ENCODE measurements at regions not wholly inside any gene's neighbourhood (a gene's known extent, or its start where the extent isn't known, plus 50 kb on each side); places are given as distances from the start of the nearest gene placed in this dataset.

DNA sequence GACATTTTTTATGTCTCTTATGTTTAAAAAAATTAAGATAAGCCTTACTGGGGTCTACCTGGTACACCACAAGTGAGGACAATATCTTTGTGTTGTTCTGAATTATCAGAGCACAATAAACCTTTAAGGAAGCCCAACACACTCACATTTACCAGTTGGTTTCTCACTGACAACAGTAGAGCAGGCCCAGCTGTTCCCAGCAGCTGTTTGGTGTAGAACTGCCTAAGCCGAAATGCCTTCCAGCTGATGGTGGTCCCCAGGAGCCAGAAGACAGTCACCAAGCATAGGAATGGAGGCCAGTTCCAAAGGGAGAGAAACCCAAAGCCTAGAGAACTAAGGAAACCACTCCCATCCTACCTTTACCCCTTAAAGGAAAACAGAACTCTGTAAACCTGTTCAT is 428.6 kb upstream of the CAMK1G start (continued):
- TF ChIP-seq, protein P1, sequence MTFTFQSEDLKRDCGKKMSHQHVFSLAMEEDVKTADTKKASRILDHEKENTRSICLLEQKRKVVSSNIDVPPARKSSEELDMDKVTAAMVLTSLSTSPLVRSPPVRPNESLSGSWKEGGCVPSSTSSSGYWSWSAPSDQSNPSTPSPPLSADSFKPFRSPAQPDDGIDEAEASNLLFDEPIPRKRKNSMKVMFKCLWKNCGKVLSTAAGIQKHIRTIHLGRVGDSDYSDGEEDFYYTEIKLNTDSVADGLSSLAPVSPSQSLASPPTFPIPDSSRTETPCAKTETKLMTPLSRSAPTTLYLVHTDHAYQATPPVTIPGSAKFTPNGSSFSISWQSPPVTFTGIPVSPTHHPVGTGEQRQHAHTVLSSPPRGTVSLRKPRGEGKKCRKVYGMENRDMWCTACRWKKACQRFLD (tag by site-specific recombination; IDR thresholded peaks at IDR 0.05): no peak
- no peak for TF ChIP-seq ZNF341 (tag by site-specific recombination; IDR thresholded peaks at IDR 0.05; ENCODE audit: low read depth)
- TF ChIP-seq, protein P2, sequence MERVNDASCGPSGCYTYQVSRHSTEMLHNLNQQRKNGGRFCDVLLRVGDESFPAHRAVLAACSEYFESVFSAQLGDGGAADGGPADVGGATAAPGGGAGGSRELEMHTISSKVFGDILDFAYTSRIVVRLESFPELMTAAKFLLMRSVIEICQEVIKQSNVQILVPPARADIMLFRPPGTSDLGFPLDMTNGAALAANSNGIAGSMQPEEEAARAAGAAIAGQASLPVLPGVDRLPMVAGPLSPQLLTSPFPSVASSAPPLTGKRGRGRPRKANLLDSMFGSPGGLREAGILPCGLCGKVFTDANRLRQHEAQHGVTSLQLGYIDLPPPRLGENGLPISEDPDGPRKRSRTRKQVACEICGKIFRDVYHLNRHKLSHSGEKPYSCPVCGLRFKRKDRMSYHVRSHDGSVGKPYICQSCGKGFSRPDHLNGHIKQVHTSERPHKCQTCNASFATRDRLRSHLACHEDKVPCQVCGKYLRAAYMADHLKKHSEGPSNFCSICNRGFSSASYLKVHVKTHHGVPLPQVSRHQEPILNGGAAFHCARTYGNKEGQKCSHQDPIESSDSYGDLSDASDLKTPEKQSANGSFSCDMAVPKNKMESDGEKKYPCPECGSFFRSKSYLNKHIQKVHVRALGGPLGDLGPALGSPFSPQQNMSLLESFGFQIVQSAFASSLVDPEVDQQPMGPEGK (tag by site-specific recombination; IDR thresholded peaks at IDR 0.05): no peak

DNA sequence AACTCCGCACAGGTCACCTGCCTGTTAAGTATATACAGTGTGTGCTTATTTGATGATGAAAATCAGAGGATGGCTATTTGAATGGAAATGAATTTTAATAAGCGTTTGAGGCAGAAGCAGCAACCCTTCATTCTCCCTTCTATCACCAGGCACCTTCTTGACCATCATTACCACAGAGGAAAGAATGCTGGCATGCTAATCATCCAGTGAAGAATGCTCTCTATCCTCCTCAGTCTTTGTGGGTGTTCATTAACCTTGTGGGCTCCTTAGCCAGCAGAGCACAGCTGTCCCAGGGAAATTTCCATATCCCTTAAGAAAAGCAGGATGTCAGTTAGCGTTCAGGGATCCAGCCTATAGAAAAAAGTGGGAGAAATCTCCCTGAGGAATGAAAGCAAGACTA is 428.0 kb upstream of the CAMK1G start:
- H3K36me3 ChIP-seq (ENCODE audit: control insufficient read depth in 2 of 2, insufficient read depth in 1 of 2, low read length in 2 of 2): no peaks in the 10 kb centered on the region
- TF ChIP-seq ZNF561 (tag by site-specific recombination; IDR thresholded peaks at IDR 0.05; ENCODE audit: borderline replicate concordance): no peak
- no peak overlapping the region for H3K4me3 ChIP-seq (ENCODE audit: low read depth, low read length)
- H3K9me3 ChIP-seq (ENCODE audit: control insufficient read depth, insufficient read depth, low read depth, low read length): no peaks in the 10 kb centered on the region
- ChIA-PET CTCF (interaction anchor here (0.6 kb wide), 1 partner anchor 47 kb away, joined by 3 read pairs; no protein-coding TSS in a partner anchor), POLR2A (no interaction called here)
- no peak overlapping the region for H3K27ac ChIP-seq (ENCODE audit: extremely low read depth, low read depth, low read length)
- 0 out of 2 replicates have a peak, but pooled peaks cover 2% of the 10 kb centered on the region for H3K4me1 ChIP-seq (ENCODE audit: control insufficient read depth, insufficient read depth, low read length)

DNA sequence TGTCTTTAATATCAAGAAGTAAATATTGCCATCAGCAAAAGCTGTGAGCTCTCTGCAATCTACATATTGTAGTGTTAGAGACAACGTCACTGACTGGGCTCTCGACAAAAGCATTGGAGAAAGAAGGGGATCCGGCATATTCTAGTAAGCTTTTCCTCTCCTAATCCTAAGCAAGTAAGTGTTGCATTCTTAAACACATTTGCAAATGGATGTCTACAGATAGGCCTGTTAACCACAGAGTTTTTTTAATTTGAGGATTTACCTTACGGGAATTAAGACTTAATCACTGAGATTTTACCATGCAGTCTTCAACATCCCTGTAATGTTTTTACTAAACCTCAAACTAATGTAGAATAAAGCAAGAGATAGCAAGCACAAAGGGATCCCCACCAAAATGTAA is 426.5 kb upstream of the CAMK1G start:
- Histone ChIP-seq H3K36me3 (ENCODE audit: control insufficient read depth in 2 of 2, insufficient read depth in 1 of 2, low read length in 2 of 2) (no peaks in the 10 kb centered on the region), H3K4me1 (ENCODE audit: control insufficient read depth, insufficient read depth, low read length) (0 out of 2 replicates have a peak, but pooled peaks cover 2% of the 10 kb centered on the region), H3K4me3 (ENCODE audit: low read depth, low read length) (no peak overlapping the region), H3K27ac (ENCODE audit: extremely low read depth, low read depth, low read length) (no peak overlapping the region), H3K9me3 (ENCODE audit: control insufficient read depth, insufficient read depth, low read depth, low read length) (no peaks in the 10 kb centered on the region)
- POLR2A ChIA-PET: no interaction called here
- TF ChIP-seq ZSCAN16 (tag by site-specific recombination; IDR thresholded peaks at IDR 0.05) (no peak), ZBTB21 (tag by site-specific recombination; IDR thresholded peaks at IDR 0.05) (no peak), OVOL3 (tag by site-specific recombination; IDR thresholded peaks at IDR 0.05) (no peak), ZNF335 (tag by site-specific recombination; conservative IDR thresholded peaks at IDR 0.05) (no peak), ZFP37 (tag by site-specific recombination; IDR thresholded peaks at IDR 0.05) (no peak), ZNF114 (tag by site-specific recombination; IDR thresholded peaks at IDR 0.05) (no peak), ZNF843 (tag by site-specific recombination; IDR thresholded peaks at IDR 0.05) (no peak), ZNF677 (tag by site-specific recombination; IDR thresholded peaks at IDR 0.05) (no peak), ZNF394 (tag by site-specific recombination; IDR thresholded peaks at IDR 0.05; ENCODE audit: borderline replicate concordance) (no peak)
- TF ChIP-seq, protein P3, sequence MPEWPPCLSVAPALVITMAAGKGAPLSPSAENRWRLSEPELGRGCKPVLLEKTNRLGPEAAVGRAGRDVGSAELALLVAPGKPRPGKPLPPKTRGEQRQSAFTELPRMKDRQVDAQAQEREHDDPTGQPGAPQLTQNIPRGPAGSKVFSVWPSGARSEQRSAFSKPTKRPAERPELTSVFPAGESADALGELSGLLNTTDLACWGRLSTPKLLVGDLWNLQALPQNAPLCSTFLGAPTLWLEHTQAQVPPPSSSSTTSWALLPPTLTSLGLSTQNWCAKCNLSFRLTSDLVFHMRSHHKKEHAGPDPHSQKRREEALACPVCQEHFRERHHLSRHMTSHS (tag by site-specific recombination; IDR thresholded peaks at IDR 0.05): no peak
- TF ChIP-seq, protein P4, sequence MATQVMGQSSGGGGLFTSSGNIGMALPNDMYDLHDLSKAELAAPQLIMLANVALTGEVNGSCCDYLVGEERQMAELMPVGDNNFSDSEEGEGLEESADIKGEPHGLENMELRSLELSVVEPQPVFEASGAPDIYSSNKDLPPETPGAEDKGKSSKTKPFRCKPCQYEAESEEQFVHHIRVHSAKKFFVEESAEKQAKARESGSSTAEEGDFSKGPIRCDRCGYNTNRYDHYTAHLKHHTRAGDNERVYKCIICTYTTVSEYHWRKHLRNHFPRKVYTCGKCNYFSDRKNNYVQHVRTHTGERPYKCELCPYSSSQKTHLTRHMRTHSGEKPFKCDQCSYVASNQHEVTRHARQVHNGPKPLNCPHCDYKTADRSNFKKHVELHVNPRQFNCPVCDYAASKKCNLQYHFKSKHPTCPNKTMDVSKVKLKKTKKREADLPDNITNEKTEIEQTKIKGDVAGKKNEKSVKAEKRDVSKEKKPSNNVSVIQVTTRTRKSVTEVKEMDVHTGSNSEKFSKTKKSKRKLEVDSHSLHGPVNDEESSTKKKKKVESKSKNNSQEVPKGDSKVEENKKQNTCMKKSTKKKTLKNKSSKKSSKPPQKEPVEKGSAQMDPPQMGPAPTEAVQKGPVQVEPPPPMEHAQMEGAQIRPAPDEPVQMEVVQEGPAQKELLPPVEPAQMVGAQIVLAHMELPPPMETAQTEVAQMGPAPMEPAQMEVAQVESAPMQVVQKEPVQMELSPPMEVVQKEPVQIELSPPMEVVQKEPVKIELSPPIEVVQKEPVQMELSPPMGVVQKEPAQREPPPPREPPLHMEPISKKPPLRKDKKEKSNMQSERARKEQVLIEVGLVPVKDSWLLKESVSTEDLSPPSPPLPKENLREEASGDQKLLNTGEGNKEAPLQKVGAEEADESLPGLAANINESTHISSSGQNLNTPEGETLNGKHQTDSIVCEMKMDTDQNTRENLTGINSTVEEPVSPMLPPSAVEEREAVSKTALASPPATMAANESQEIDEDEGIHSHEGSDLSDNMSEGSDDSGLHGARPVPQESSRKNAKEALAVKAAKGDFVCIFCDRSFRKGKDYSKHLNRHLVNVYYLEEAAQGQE (tag by site-specific recombination; IDR thresholded peaks at IDR 0.05): no peak
- TF ChIP-seq, protein P5, sequence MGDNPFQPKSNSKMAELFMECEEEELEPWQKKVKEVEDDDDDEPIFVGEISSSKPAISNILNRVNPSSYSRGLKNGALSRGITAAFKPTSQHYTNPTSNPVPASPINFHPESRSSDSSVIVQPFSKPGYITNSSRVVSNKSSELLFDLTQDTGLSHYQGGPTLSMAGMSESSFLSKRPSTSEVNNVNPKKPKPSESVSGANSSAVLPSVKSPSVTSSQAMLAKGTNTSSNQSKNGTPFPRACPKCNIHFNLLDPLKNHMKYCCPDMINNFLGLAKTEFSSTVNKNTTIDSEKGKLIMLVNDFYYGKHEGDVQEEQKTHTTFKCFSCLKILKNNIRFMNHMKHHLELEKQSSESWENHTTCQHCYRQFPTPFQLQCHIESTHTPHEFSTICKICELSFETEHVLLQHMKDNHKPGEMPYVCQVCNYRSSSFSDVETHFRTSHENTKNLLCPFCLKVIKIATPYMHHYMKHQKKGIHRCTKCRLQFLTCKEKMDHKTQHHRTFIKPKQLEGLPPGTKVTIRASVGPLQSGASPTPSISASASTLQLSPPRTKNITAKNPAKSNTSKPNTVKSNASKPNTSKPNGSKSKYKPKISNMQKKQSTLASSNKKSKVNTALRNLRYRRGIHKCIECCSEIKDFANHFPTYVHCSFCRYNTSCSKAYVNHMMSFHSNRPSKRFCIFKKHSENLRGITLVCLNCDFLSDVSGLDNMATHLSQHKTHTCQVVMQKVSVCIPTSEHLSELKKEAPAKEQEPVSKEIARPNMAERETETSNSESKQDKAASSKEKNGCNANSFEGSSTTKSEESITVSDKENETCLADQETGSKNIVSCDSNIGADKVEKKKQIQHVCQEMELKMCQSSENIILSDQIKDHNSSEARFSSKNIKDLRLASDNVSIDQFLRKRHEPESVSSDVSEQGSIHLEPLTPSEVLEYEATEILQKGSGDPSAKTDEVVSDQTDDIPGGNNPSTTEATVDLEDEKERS (tag by site-specific recombination; IDR thresholded peaks at IDR 0.05): no peak
- TF ChIP-seq, protein P6, sequence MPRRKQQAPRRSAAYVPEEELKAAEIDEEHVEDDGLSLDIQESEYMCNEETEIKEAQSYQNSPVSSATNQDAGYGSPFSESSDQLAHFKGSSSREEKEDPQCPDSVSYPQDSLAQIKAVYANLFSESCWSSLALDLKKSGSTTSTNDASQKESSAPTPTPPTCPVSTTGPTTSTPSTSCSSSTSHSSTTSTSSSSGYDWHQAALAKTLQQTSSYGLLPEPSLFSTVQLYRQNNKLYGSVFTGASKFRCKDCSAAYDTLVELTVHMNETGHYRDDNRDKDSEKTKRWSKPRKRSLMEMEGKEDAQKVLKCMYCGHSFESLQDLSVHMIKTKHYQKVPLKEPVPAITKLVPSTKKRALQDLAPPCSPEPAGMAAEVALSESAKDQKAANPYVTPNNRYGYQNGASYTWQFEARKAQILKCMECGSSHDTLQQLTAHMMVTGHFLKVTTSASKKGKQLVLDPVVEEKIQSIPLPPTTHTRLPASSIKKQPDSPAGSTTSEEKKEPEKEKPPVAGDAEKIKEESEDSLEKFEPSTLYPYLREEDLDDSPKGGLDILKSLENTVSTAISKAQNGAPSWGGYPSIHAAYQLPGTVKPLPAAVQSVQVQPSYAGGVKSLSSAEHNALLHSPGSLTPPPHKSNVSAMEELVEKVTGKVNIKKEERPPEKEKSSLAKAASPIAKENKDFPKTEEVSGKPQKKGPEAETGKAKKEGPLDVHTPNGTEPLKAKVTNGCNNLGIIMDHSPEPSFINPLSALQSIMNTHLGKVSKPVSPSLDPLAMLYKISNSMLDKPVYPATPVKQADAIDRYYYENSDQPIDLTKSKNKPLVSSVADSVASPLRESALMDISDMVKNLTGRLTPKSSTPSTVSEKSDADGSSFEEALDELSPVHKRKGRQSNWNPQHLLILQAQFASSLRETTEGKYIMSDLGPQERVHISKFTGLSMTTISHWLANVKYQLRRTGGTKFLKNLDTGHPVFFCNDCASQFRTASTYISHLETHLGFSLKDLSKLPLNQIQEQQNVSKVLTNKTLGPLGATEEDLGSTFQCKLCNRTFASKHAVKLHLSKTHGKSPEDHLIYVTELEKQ (tag by site-specific recombination; IDR thresholded peaks at IDR 0.05; ENCODE audit: borderline replicate concordance): no peak
- CTCF ChIA-PET: interaction anchor here (1.7 kb wide), 1 partner anchor 33 kb away, joined by 3 read pairs; no protein-coding TSS in a partner anchor
